HG03442 (cell line): ENCODE measurements at regions not wholly inside any gene's neighbourhood (a gene's known extent, or its start where the extent isn't known, plus 50 kb on each side); places are given as distances from the start of the nearest gene placed in this dataset.
A peak's percentile ranks its signal among the peaks of the same experiment; 100 is the strongest.
"Not testable (repeated sequence)": the region's sequence is repeated elsewhere in the genome, so short reads cannot be mapped to it uniquely, and the experiment has no call there.

Source experiments
- ATAC-seq: cut with Tn5 transposase; IDR thresholded peaks from one replicate; pipeline ENCODE4 v1.9.1; 2021; ENCODE audit warnings: mild to moderate bottlenecking, moderate library complexity; ENCODE audit not compliant: unreplicated experiment

DNA sequence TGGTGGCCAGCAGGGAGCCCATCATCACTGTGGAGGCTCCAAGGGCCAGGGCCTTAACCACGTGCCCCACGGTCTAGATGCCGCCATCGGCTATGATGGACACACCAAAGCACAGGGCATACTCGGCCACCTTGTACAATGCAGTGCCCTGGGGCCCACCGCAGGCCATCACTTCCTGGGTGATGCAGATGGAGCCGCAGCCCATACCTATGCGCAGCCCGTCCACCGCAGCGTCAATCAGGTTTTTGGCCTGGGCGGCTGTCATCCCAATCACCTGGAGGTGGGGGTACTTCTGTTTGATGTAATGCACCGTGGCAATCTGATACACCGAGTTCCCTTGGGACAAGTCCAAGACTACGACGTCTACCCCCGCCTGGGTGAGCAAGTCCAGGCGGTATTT is 153.3 kb upstream of the ZSWIM2 start:
- ATAC-seq: no peak

- no peak for ATAC-seq
Measured at GRCh38 chr2:187001248-187001647, 152.3 kb upstream of the ZSWIM2 start.

- peak; percentile 77 for ATAC-seq
Measured at GRCh38 chr2:186995092-186995491, 146.1 kb upstream of the ZSWIM2 start.

DNA sequence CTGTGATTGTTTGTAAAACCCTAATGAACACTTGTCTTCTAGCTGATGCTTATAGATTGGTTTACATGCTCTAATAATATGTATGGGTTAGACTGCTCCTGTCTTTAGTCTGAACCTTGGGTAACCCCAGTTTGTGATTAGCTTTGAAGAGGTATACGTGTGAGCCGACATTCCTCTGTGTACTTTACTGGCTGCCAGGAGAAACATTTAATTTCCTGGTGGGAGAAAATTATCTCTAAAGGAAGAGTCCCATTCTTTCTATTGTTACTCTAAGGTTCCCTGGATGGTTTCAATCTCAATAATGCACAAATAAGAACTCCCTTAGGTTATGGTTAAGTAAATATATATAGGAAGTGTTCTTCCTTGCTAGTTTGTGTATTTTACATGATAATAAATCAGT is 143.6 kb upstream of the ZSWIM2 start:
- no peak for ATAC-seq

- no peak for ATAC-seq
Measured at GRCh38 chr2:186991766-186992417, 142.9 kb upstream of the ZSWIM2 start.

- no peak for ATAC-seq
Measured at GRCh38 chr2:186984966-186985365, 136.0 kb upstream of the ZSWIM2 start.

DNA sequence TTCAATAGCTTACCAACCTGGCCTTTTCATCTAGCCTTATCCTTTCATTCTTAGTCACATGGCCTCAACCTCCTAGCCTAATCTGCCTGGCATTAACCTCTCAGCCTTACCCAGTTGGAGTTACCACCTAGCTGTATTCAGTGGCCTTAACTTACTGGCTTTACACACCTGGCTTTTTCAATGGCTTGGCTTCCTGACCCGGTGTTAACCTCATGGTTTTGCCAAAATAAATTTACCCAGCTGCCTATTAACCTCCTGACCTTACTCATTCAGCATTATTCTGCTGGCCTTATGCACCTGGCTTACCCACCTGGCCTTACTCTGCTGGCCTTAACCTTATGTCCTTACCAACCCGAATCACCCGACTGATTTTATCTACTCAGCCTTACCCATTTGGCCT is 135.5 kb upstream of the ZSWIM2 start:
- no peak for ATAC-seq

DNA sequence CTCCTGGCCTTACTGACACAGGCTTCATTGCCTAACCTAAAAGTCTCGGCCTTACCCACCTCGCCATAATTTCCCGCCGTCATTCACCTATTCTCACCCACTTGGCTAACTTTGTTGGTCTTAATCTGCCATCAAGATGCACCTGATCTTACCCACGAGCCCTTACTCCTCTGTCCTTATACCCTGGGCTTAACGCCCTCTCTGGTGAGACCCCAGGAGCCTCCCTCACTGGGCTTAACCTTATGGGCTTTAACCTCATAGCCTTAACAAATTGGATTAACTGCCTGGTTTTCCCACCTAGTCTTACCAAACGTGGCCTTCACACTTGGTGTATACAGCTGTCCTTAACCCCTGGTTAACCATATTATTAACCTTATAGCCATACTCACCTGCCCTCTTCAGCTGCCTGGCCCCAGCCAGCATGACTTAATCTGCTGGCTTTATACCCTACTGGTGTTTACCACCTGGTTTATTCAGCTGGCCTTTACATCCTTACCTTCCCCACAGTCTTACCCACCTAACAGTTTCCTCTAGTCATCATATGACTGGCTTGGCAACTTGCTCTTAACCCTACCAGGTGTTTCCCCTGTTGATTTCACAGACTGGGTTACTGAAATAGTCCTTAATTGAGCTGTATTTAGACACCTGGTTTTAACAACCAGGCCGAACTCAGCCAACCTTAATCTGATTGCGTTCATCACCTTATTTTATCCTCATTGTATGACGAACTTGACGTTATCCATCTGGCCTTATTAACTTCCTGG is 132.0 kb upstream of the ZSWIM2 start:
- ATAC-seq: no peak

GRCh38 chr2:186980117-186980442 is 131.1 kb upstream of the ZSWIM2 start:
- no peak for ATAC-seq

GRCh38 chr2:186979439-186980116 is 130.6 kb upstream of the ZSWIM2 start:
- ATAC-seq: no peak

DNA sequence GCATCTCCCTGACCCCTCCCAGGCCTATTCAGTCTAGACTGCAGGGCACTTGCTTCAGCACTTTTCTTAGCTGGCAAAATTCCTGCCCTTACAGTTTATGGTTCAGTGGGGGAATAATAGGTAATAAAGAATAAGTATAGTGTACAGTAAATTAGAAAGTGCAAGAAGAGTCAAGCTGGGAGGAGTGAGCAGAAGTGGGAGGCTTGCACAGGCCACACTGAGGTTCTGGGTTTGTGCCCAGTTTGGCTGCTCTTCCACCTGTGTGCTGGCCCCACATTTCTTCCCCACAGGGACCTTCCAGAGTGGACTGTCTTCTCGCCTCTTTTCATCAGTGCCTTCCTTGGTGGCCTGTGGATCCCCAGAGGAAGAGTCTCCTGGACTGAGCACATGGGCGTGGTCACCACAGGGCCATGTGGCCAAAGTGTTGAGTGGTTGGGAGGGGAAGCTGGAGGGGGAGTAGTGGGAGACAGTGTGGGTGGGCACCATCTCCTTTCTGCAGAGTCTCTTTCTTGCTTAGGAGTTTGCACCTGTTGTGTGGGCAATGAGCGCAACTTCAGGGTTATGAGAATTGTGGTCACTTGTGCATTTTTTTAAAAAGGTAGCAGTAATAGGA is 128.6 kb upstream of the ZSWIM2 start:
- peak; percentile 56 for ATAC-seq

GRCh38 chr2:186976329-186976728 is 127.4 kb upstream of the ZSWIM2 start:
- no peak for ATAC-seq

- ATAC-seq: no peak
Measured at GRCh38 chr2:186972281-186972970, 123.5 kb upstream of the ZSWIM2 start.

DNA sequence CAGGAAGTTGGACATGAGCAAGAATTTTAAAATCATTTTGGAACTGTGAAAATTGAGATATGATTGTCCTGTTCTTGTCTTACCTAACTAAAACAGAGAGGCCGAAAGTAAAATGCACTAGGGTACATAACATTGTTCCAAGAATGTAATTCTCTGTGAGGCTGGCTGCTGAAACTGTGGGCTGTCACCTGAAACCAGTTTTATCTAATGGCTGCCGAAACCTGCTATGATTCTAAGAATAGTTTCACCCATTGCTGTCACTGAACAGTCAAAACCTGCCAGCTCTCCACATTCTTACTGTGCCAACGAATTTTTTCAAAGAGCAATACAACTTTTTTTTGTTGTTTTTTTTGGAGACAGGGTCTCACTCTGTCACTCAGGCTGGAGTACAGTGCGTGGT is 119.3 kb upstream of the ZSWIM2 start:
- peak; percentile 95 for ATAC-seq

DNA sequence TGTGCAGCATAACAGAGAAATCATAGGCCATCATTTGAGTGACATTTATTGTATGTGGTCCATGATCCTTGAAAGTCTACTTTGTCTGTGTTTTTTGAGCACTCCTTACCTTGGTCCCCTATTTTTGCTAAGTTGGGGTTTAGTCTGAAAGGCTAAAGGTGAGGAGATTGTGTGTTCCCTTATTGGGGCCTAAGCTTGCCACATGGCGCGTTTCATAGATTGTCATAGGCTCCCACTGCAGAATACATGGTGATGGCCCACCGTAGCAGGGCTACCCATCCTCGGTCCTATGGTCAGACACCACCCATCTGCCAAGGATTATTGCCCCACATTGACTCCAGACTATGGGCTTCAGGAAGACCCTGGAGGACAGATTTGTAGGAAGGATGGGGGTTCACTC is 117.0 kb upstream of the ZSWIM2 start:
- no peak for ATAC-seq

- ATAC-seq: no peak
Measured at GRCh38 chr2:186962085-186962747, 113.2 kb upstream of the ZSWIM2 start.

GRCh38 chr2:186960241-186960640 is 111.3 kb upstream of the ZSWIM2 start:
- not testable (repeated sequence) for ATAC-seq

GRCh38 chr2:186959486-186959885 is 110.5 kb upstream of the ZSWIM2 start:
- no peak for ATAC-seq

DNA sequence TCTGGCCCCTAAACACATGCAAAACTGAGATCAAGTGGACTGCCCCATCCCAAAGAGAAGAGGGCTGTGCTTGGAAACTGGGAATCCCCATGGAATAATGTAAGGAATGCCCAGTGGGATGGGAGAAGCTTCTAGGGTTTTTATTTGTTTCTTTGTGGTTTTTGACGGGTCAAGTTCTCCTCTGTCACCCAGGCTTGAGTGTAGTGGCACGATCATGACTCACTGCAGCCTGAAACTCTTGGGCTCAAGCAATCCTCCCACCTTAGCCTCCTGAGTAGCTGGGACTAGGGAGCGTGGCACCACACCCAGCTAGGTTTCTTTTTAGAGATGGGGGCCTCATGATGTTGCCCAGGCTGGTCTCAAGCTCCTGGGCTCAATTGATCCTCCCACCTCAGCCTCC is 101.7 kb upstream of the ZSWIM2 start:
- no peak for ATAC-seq

GRCh38 chr2:186949726-186950256 is 100.8 kb upstream of the ZSWIM2 start:
- no peak for ATAC-seq
